Liver (tissue), 8 donors: ENCODE measurements at regions not wholly inside any gene's neighbourhood (a gene's known extent, or its start where the extent isn't known, plus 50 kb on each side); places are given as distances from the start of the nearest gene placed in this dataset.

Experiments used
- DNase-seq: peaks from one replicate; pipeline ENCODE4 v3.0.0-alpha.2; 2017; ENCODE audit warnings: low spot score
- H3K27ac ChIP-seq, 2 donors: one replicate each; pipeline ENCODE4 v1.7.0; 2013; ENCODE audit warnings: inconsistent platforms in 2 of 2, low read length in 2 of 2, control low read depth in 1 of 2, low read depth in 1 of 2, mild to moderate bottlenecking in 1 of 2
- H3K27me3 ChIP-seq, 4 donors: one replicate each; pipeline versions ENCODE4 v1.6.1 to v1.7.0; 2013; ENCODE audit warnings: low read length in 3 of 4, inconsistent platforms in 1 of 4, mild to moderate bottlenecking in 1 of 4, moderate library complexity in 1 of 4; ENCODE audit not compliant: control insufficient read depth in 4 of 4, insufficient read depth in 4 of 4
- H3K36me3 ChIP-seq, 4 donors: one replicate each; pipeline versions ENCODE4 v1.6.1 to v1.7.0; 2013; ENCODE audit warnings: low read length in 3 of 4, mild to moderate bottlenecking in 3 of 4, low read depth in 1 of 4, moderate library complexity in 1 of 4; ENCODE audit not compliant: control insufficient read depth in 4 of 4, insufficient read depth in 3 of 4
- H3K4me1 ChIP-seq, 4 donors: one replicate each; pipeline versions ENCODE4 v1.6.1 to v1.7.0; 2013; ENCODE audit warnings: low read length in 3 of 4, mild to moderate bottlenecking in 3 of 4, moderate library complexity in 1 of 4; ENCODE audit not compliant: control insufficient read depth in 4 of 4, insufficient read depth in 4 of 4
- H3K4me3 ChIP-seq, 3 donors: one replicate each; pipeline versions ENCODE4 v1.6.1 to v1.7.0; 2013; ENCODE audit warnings: low read length in 3 of 3, control low read depth in 1 of 3, low read depth in 1 of 3, mild to moderate bottlenecking in 1 of 3
- H3K9ac ChIP-seq, 2 donors: one replicate each; pipeline ENCODE4 v1.7.0; 2013; ENCODE audit warnings: low read length in 2 of 2, mild to moderate bottlenecking in 2 of 2, moderate library complexity in 2 of 2, control low read depth in 1 of 2, low read depth in 1 of 2
- H3K9me3 ChIP-seq, 4 donors: one replicate each; pipeline versions ENCODE4 v1.6.1 to v1.7.0; 2013; ENCODE audit warnings: low read length in 3 of 4; ENCODE audit not compliant: control insufficient read depth in 4 of 4
- ATF3 ChIP-seq: IDR thresholded peaks from 2 replicates; pipeline ENCODE4 v1.6.1; 2016; ENCODE audit warnings: antibody characterized with exemption
- EGR1 ChIP-seq, 2 donors: IDR thresholded peaks; 2 replicates each; pipeline ENCODE4 v1.6.1; 2016 to 2018; ENCODE audit warnings: antibody characterized with exemption in 2 of 2, low read depth in 2 of 2
- FOXA1 ChIP-seq: IDR thresholded peaks from 2 replicates; pipeline ENCODE4 v1.6.1; 2016; ENCODE audit warnings: antibody characterized with exemption
- FOXA2 ChIP-seq: IDR thresholded peaks from 2 replicates; pipeline ENCODE4 v1.6.1; 2016; ENCODE audit warnings: antibody characterized with exemption
- GABPA ChIP-seq, 2 donors: IDR thresholded peaks in 1 of 2; conservative IDR thresholded peaks in 1 of 2; 2 replicates each; pipeline ENCODE4 v1.6.1; 2016; ENCODE audit warnings: antibody characterized with exemption in 2 of 2, mild to moderate bottlenecking in 1 of 2, moderate library complexity in 1 of 2
- HNF4A ChIP-seq, 2 donors: conservative IDR thresholded peaks; 2 replicates each; pipeline ENCODE4 v1.6.1; 2016; ENCODE audit warnings: antibody characterized with exemption in 2 of 2, mild to moderate bottlenecking in 2 of 2
- HNF4G ChIP-seq: IDR thresholded peaks from 2 replicates; pipeline ENCODE4 v1.6.1; 2016; ENCODE audit warnings: antibody characterized with exemption
- NR2F2 ChIP-seq: IDR thresholded peaks from 2 replicates; pipeline ENCODE4 v1.6.1; 2016; ENCODE audit warnings: antibody characterized with exemption
- RAD21 ChIP-seq, 2 donors: IDR thresholded peaks; 2 replicates each; pipeline ENCODE4 v1.6.1; 2016; ENCODE audit warnings: antibody characterized with exemption in 2 of 2, mild to moderate bottlenecking in 2 of 2
- RXRA ChIP-seq, 2 donors: IDR thresholded peaks; 2 replicates each; pipeline ENCODE4 v1.6.1; 2017 to 2018; ENCODE audit warnings: antibody characterized with exemption in 2 of 2, mild to moderate bottlenecking in 1 of 2
- SP1 ChIP-seq: IDR thresholded peaks from 2 replicates; pipeline ENCODE4 v1.6.1; 2018; ENCODE audit warnings: antibody characterized with exemption, mild to moderate bottlenecking
- TAF1 ChIP-seq: conservative IDR thresholded peaks from 2 replicates; pipeline ENCODE4 v1.6.1; 2016; ENCODE audit warnings: antibody characterized with exemption, mild to moderate bottlenecking
- YY1 ChIP-seq: IDR thresholded peaks from 2 replicates; pipeline ENCODE4 v1.6.1; 2016; ENCODE audit warnings: antibody characterized with exemption, mild to moderate bottlenecking
- ZBTB33 ChIP-seq: IDR thresholded peaks from 2 replicates; pipeline ENCODE4 v1.6.1; 2016; ENCODE audit warnings: antibody characterized with exemption
- WGBS: extraction: QIAGEN DNeasy Blood & Tissue Kit; methylation state at CpG from one replicate; pipeline ENCODE4 v1.1.7; 2013; 5-methylcytosine and 5-hydroxymethylcytosine counted together
- TF ChIP-seq, protein P1 (sequence below): fragments of 150-350 bp; IDR thresholded peaks from 2 replicates; pipeline ENCODE4 v1.5.1; 2017; ENCODE audit warnings: improper control_type of control experiment, low read depth, low read length; ENCODE audit not compliant: missing input control
- TF ChIP-seq, protein P2 (sequence below): IDR thresholded peaks from 2 replicates; pipeline ENCODE4 v1.6.1; 2016; ENCODE audit warnings: antibody characterized with exemption
- donor health status: healthy.
- donor health status: healthy.
- donor health status: healthy.
- donor health status: healthy.
- donor health status: healthy.

DNA sequence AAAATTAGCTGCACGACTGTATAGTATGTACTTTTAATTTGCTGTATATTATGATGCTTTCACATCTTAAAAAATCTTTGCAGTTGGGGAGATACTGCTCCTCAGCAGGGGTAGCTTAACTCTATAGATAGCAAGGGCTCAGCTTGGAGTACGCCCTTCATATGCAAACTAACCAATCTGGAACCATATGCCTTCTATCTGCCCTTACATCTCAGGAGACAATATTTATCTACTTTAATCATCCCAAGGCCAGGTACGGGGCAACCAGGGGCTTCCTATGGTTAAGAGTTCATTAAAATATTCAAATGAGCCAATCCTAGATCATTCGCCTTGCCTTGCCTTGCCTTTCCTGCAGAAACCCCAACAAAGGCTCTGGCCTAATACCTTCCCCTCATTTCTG lies 204.1 kb upstream of the ZBTB20 start:
- Histone ChIP-seq H3K27ac (no peak overlapping the region), H3K27me3 (peaks cover 0 to 2% (median 0%) of the 10 kb centered on the region in 4 donors), H3K4me3 (no peak overlapping the region), H3K36me3 (no peaks in the 10 kb centered on the region), H3K9me3 (no peaks in the 10 kb centered on the region), H3K9ac (no peak overlapping the region), H3K4me1 (no peaks in the 10 kb centered on the region)
- WGBS: 75% methylated on average over 4 of the region's 4 CpGs
- TF ChIP-seq HNF4G (no peak), ZBTB33 (no peak), RXRA (IDR thresholded peaks at IDR 0.05) (no peak), TAF1 (no peak), SP1 (no peak), HNF4A (conservative IDR thresholded peaks at IDR 0.05) (no peak), ATF3 (no peak), FOXA1 (no peak), NR2F2 (no peak)
- TF ChIP-seq, protein P1, sequence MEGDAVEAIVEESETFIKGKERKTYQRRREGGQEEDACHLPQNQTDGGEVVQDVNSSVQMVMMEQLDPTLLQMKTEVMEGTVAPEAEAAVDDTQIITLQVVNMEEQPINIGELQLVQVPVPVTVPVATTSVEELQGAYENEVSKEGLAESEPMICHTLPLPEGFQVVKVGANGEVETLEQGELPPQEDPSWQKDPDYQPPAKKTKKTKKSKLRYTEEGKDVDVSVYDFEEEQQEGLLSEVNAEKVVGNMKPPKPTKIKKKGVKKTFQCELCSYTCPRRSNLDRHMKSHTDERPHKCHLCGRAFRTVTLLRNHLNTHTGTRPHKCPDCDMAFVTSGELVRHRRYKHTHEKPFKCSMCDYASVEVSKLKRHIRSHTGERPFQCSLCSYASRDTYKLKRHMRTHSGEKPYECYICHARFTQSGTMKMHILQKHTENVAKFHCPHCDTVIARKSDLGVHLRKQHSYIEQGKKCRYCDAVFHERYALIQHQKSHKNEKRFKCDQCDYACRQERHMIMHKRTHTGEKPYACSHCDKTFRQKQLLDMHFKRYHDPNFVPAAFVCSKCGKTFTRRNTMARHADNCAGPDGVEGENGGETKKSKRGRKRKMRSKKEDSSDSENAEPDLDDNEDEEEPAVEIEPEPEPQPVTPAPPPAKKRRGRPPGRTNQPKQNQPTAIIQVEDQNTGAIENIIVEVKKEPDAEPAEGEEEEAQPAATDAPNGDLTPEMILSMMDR: no peak
- DNase-seq: no peak

GRCh38 chr3:115354010-115354409 lies 206.9 kb upstream of the ZBTB20 start:
- DNase-seq: no peak
- Histone ChIP-seq H3K27ac (no peak overlapping the region), H3K9ac (no peak overlapping the region), H3K4me1 (no peaks in the 10 kb centered on the region), H3K27me3 (peaks cover 0 to 2% (median 0%) of the 10 kb centered on the region in 4 donors), H3K9me3 (no peaks in the 10 kb centered on the region), H3K4me3 (no peak overlapping the region), H3K36me3 (no peaks in the 10 kb centered on the region)
- TF ChIP-seq TAF1: no peak
- TF ChIP-seq RXRA (IDR thresholded peaks at IDR 0.05): no peak
- TF ChIP-seq, protein P2, sequence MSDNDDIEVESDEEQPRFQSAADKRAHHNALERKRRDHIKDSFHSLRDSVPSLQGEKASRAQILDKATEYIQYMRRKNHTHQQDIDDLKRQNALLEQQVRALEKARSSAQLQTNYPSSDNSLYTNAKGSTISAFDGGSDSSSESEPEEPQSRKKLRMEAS: no peak
- no peak for TF ChIP-seq RAD21 (IDR thresholded peaks at IDR 0.05)
- TF ChIP-seq GABPA (IDR thresholded peaks at IDR 0.05 in 1 of 2, conservative IDR thresholded peaks at IDR 0.05 in 1 of 2): no peak
- 79% methylated on average over 3 of the region's 3 CpGs for WGBS

GRCh38 chr3:115357456-115357855 lies 210.4 kb upstream of the ZBTB20 start:
- DNase-seq: no peak
- Histone ChIP-seq H3K4me3 (no peak overlapping the region), H3K36me3 (no peaks in the 10 kb centered on the region), H3K9ac (no peak overlapping the region), H3K27ac (no peak overlapping the region), H3K4me1 (no peaks in the 10 kb centered on the region), H3K9me3 (no peaks in the 10 kb centered on the region), H3K27me3 (no peaks in the 10 kb centered on the region)
- 91% methylated on average over 2 of the region's 2 CpGs for WGBS
- TF ChIP-seq EGR1 (IDR thresholded peaks at IDR 0.05; ENCODE audit: low read depth in 2 of 2) (no peak), YY1 (no peak), GABPA (IDR thresholded peaks at IDR 0.05 in 1 of 2, conservative IDR thresholded peaks at IDR 0.05 in 1 of 2) (no peak), FOXA2 (no peak), ZBTB33 (no peak), ATF3 (no peak), RXRA (IDR thresholded peaks at IDR 0.05) (no peak), TAF1 (no peak), HNF4G (no peak), HNF4A (conservative IDR thresholded peaks at IDR 0.05) (no peak)
- TF ChIP-seq, protein P1: no peak
- TF ChIP-seq, protein P2: no peak
